GM23248 (cell line): ENCODE measurements at regions not wholly inside any gene's neighbourhood (a gene's known extent, or its start where the extent isn't known, plus 50 kb on each side); places are given as distances from the start of the nearest gene placed in this dataset.
"Not testable (repeated sequence)": the region's sequence is repeated elsewhere in the genome, so short reads cannot be mapped to it uniquely, and the experiment has no call there.

Experiments used
- DNase-seq: peaks from one replicate; pipeline ENCODE4 v3.0.0-alpha.2; 2015
- H2AFZ ChIP-seq: fragments of 200-600 bp; sonication (generic); 2 replicates; pipeline ENCODE4 v1.6.1; 2016; ENCODE audit warnings: antibody characterized with exemption
- H3F3A ChIP-seq: fragments of 200-600 bp; sonication (generic); 2 replicates; pipeline ENCODE4 v1.6.1; 2016; ENCODE audit warnings: mild to moderate bottlenecking, antibody characterized with exemption, mixed run types; ENCODE audit not compliant: insufficient read depth
- H3K27ac ChIP-seq: fragments of 200-600 bp; sonication (generic); 2 replicates; pipeline ENCODE4 v1.5.1; 2016; ENCODE audit warnings: mild to moderate bottlenecking
- H3K27me3 ChIP-seq: fragments of 200-600 bp; sonication (generic); replicated peaks from 2 replicates; pipeline ENCODE4 v1.6.1; 2016; ENCODE audit warnings: mild to moderate bottlenecking; ENCODE audit not compliant: insufficient read depth
- H3K36me3 ChIP-seq: fragments of 200-600 bp; sonication (generic); 2 replicates; pipeline ENCODE4 v1.6.1; 2016; ENCODE audit warnings: low read depth, mild to moderate bottlenecking
- H3K4me1 ChIP-seq: fragments of 200-600 bp; sonication (generic); 2 replicates; pipeline ENCODE4 v1.6.1; 2016; ENCODE audit warnings: mild to moderate bottlenecking; ENCODE audit not compliant: insufficient read depth
- H3K4me2 ChIP-seq: fragments of 200-600 bp; sonication (generic); one replicate; pipeline ENCODE4 v1.6.1; 2016; ENCODE audit warnings: mild to moderate bottlenecking; ENCODE audit not compliant: unreplicated experiment
- H3K4me3 ChIP-seq: fragments of 200-600 bp; sonication (generic); 2 replicates; pipeline ENCODE4 v1.5.1; 2016; ENCODE audit warnings: mild to moderate bottlenecking
- H3K79me2 ChIP-seq: fragments of 200-600 bp; sonication (generic); 2 replicates; pipeline ENCODE4 v1.6.1; 2016; ENCODE audit warnings: mild to moderate bottlenecking; ENCODE audit not compliant: insufficient read depth
- H3K9ac ChIP-seq: fragments of 200-600 bp; sonication (generic); 2 replicates; pipeline ENCODE4 v1.6.1; 2016; ENCODE audit warnings: mild to moderate bottlenecking
- H3K9me2 ChIP-seq: fragments of 200-600 bp; sonication (generic); 2 replicates; pipeline ENCODE4 v1.6.1; 2016; ENCODE audit warnings: mixed run types, mild to moderate bottlenecking, moderate library complexity; ENCODE audit not compliant: insufficient read depth
- H3K9me3 ChIP-seq: fragments of 200-600 bp; sonication (generic); one replicate; pipeline ENCODE4 v1.6.1; 2017; ENCODE audit warnings: low read depth
- H4K20me1 ChIP-seq: fragments of 200-600 bp; sonication (generic); 2 replicates; pipeline ENCODE4 v1.6.0; 2016; ENCODE audit not compliant: insufficient read depth
- EZH2 ChIP-seq: fragments of 200-600 bp; sonication (generic); IDR thresholded peaks from 2 replicates; pipeline ENCODE4 v1.6.1; 2018; ENCODE audit warnings: antibody characterized with exemption, mild to moderate bottlenecking; ENCODE audit not compliant: insufficient read depth, poor library complexity, severe bottlenecking
- EZH2phosphoT487 ChIP-seq: fragments of 200-600 bp; sonication (generic); IDR thresholded peaks from 2 replicates; pipeline ENCODE4 v1.6.1; 2018; ENCODE audit warnings: antibody characterized with exemption, moderate library complexity, mild to moderate bottlenecking, low read depth; ENCODE audit not compliant: insufficient read depth
- WGBS, 2 experiments: methylation state at CpG; one replicate each; pipeline ENCODE4 v1.1.6; 2015 to 2017; ENCODE audit warnings: low lambda C conversion rate in 2 of 2, low coverage in 1 of 2; ENCODE audit errors: missing lambda C conversion rate in 2 of 2; 5-methylcytosine and 5-hydroxymethylcytosine counted together
- in situ Hi-C: fragments of 300-500 bp; cut with MboI; formaldehyde crosslinking; loops from 2 replicates; pipeline ENCODE4 v1.15.0; 2020

GRCh38 chr20:57108742-57109570 is 157.5 kb downstream of the BMP7 start:
- no peak overlapping the region for H3K27ac ChIP-seq
- H3F3A ChIP-seq: no peaks in the 10 kb centered on the region
- H4K20me1 ChIP-seq: no peaks in the 10 kb centered on the region
- H3K9me3 ChIP-seq: no peaks in the 10 kb centered on the region
- H3K36me3 ChIP-seq: no peaks in the 10 kb centered on the region
- no peak for DNase-seq
- peaks cover 55% of the 10 kb centered on the region for H3K27me3 ChIP-seq
- 19 to 22% methylated on average over 18 of the region's 18 CpGs for WGBS, 2 experiments
- no peaks in the 10 kb centered on the region for H3K9me2 ChIP-seq
- H3K79me2 ChIP-seq: no peaks in the 10 kb centered on the region
- no peak overlapping the region for H2AFZ ChIP-seq
- H3K4me3 ChIP-seq: no peak overlapping the region
- TF ChIP-seq EZH2phosphoT487 (no peak), EZH2 (no peak)
- H3K4me1 ChIP-seq: no peaks in the 10 kb centered on the region
- H3K9ac ChIP-seq: no peak overlapping the region
- in situ Hi-C loops: no loop called here
- H3K4me2 ChIP-seq: no peak overlapping the region

- TF ChIP-seq EZH2: no peak
- TF ChIP-seq EZH2phosphoT487: no peak
- Histone ChIP-seq H3K9me2 (no peaks in the 10 kb centered on the region), H2AFZ (no peak overlapping the region), H3K9me3 (no peaks in the 10 kb centered on the region), H3K36me3 (no peaks in the 10 kb centered on the region), H4K20me1 (no peaks in the 10 kb centered on the region), H3K79me2 (no peaks in the 10 kb centered on the region), H3K4me2 (no peak overlapping the region), H3K4me1 (no peaks in the 10 kb centered on the region), H3K4me3 (no peak overlapping the region), H3K9ac (no peak overlapping the region), H3K27me3 (peaks cover 50% of the 10 kb centered on the region), H3F3A (no peaks in the 10 kb centered on the region), H3K27ac (no peak overlapping the region)
- in situ Hi-C loops: no loop called here
- DNase-seq: no peak
- WGBS, 2 experiments: 17 to 20% methylated on average over 10 of the region's 10 CpGs
Measured at GRCh38 chr20:57109571-57109953, 156.9 kb downstream of the BMP7 start.

- H3K9me3 ChIP-seq, H3K79me2 ChIP-seq, H3K9ac ChIP-seq, H2AFZ ChIP-seq, H3K4me2 ChIP-seq, H3F3A ChIP-seq, H3K4me3 ChIP-seq, in situ Hi-C loops, H3K36me3 ChIP-seq, H4K20me1 ChIP-seq, DNase-seq, H3K4me1 ChIP-seq, H3K9me2 ChIP-seq, H3K27ac ChIP-seq: not testable (repeated sequence)
- H3K27me3 ChIP-seq: peaks cover 42% of the 10 kb centered on the region
- 89% methylated on average over 30 to 39 of the region's 61 CpGs for WGBS, 2 experiments
Measured at GRCh38 chr20:57110121-57111027, 156.1 kb downstream of the BMP7 start.

- Histone ChIP-seq H3K27ac (no peak overlapping the region), H3K79me2 (no peaks in the 10 kb centered on the region), H3K27me3 (peaks cover 38% of the 10 kb centered on the region), H3K9me2 (no peaks in the 10 kb centered on the region), H3K9me3 (no peaks in the 10 kb centered on the region), H3K9ac (no peak overlapping the region), H2AFZ (no peak overlapping the region), H3K36me3 (no peaks in the 10 kb centered on the region), H3K4me2 (no peak overlapping the region), H3K4me3 (no peak overlapping the region), H3K4me1 (no peaks in the 10 kb centered on the region), H3F3A (no peaks in the 10 kb centered on the region), H4K20me1 (no peaks in the 10 kb centered on the region)
- WGBS, 2 experiments: 38 to 41% methylated on average over 3 of the region's 3 CpGs
- in situ Hi-C loops: no loop called here
- TF ChIP-seq EZH2phosphoT487 (no peak), EZH2 (no peak)
- DNase-seq: no peak
Measured at GRCh38 chr20:57111028-57111373, 155.4 kb downstream of the BMP7 start.
